ENCODE measurements at regions not wholly inside any gene's neighbourhood (a gene's known extent, or its start where the extent isn't known, plus 50 kb on each side); places are given as distances from the start of the nearest gene placed in this dataset.

DNA sequence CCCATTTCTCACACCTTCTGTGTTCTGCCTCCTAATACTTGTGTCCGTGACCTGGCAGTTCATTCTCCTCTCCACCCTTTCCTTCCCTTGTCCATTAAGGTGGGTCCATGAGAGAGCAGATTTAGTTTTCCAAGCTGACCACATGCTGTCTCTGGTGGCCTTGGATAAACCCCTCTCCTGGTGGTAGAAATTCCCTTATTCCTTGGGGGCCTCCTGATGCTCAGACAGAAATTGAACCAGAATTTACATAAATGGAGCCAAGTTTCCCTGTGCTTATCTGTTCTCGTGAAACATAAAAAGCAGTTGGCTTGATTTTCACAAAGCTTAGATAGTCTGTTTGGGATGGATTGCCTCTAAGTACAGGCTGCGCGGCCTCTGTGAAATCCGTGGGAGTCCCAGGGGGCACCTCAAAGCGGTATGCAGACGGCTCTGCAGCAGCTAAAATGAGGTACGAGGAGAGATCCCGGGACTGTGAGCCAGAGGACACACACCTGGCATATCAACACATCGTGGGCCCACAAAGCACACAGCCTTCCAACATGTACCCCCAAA lies 101.0 kb upstream of the NMNAT3 start:
- no peak for DNase-seq (ENCODE audit: low read depth in 2 of 2)

GRCh38 chr3:139774560-139775302 lies 97.0 kb upstream of the NMNAT3 start:
- no peak for DNase-seq (ENCODE audit: low read depth in 2 of 2)

DNA sequence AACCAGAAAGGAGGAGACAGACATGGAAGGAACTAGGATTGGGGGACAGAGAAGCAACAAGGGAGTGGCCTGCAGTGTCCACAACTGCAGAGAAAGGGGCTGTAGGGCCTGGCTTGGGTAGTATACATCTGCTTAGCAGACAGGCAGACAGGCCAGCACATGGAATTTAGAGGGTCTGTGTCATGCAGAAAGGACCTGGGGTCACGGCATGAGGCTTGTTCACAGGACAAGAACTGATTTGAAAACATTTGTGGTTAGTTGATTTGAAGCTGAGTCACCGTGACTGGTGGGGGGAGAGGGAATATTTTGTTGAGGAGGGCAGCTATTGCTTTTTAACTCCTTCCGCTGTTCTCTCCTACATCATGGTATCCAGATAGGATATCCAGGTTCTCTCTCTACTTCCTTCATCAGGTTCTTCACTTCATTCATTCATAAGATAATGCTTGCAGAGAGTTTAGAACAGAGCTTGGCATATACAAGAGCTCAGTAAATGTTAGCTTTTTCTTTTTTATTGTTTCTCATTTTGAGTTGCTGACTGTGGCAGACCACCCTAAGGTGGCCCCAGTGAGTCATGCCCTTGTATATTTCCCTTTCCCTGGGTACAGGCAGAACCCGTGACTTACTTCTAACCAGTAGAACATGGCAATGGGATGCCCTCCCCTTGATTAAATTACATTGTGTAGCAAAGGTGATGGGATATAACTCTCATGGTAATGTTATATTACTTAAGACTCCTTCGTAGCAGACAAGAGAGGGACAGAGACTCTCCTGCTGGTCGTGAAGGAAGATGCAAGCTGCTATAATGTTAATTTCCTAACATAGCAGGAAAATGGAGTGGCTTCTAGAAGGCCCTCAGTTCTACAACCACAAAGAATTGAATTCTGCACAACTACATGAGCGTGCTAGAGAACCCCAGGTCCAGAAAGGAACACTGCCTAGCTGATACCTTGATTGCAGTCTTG lies 95.0 kb upstream of the NMNAT3 start:
- peak in 1 of 2 experiments; percentile 20 for DNase-seq (ENCODE audit: low read depth in 2 of 2)

DNA sequence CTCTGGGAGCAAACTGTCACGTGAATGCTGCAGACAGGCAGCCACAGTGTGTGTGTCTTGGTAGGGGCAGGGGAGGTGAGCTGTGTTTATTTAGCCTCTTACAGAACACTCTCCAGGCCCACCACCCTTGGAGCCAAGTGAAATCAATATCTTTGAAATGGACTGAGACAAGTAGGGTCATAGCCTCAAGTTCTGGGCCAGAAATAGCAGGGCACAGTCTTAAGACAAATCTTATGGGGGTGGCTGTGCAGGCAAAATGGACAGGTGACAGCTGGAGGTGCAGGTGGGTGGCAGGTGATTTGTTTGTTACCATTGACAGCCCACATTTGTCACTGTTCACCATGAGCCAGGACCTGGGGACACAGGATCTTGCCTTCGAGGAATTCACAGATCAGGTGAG lies 93.6 kb upstream of the NMNAT3 start:
- no peak for DNase-seq (ENCODE audit: low read depth in 2 of 2)

DNA sequence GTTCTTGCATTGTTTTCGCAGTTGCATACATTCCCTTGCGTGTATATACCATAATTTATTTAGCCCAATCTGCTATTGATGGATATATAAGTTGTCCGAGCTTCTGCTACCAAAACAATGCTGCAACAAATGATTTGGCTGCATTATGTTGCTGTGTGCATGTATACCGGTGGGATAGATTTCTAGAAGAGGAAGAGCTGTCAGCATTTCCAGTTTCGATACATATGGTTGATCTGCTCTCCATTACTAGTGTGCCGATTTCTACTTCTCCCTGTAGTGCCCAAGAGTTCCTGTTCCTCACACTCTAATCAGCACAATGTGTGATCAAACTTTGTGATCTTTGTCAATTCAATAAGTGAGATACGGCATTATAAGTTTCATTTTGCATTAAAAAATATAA lies 92.8 kb upstream of the NMNAT3 start:
- no peak for DNase-seq (ENCODE audit: low read depth in 2 of 2)

DNA sequence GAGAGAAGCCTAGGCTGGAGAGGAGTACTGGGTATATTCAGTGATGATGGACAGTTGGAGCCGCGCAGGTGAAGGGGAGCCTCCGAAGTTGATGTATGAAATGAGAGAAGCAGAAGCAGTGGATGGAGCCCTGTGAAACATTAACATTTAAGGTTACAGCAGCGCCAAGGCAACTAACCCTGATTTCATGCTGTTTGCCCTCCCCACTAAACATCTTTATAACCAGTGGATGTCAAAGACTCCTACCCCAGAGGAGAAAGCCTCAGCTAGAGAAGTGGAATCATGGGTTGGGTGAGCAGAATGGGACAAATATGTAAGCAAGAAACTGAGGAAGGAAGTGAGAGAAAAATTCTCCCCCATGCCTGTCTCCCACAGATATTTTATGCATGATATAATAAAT lies 92.0 kb upstream of the NMNAT3 start:
- DNase-seq (ENCODE audit: low read depth in 2 of 2) = no peak

DNA sequence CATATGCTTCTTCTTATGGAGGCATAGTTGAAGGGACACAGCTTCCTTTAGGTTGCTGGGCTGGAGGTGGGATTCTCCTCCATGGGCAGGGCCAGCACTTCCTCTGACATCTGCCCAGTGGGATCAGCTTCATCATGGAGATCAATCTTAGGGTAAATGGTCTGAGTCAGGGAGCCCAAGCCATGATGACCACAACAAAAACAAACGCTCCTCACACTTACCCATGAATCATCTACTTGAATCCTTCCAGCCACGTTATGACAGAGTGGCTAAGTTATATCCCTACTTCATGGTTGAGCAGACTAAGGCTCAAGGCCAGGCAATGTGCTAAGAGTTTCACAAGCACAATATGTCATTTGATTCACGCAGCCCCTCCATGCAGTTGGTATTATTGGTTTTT lies 87.2 kb upstream of the NMNAT3 start:
- no peak for DNase-seq (ENCODE audit: low read depth in 2 of 2)

DNA sequence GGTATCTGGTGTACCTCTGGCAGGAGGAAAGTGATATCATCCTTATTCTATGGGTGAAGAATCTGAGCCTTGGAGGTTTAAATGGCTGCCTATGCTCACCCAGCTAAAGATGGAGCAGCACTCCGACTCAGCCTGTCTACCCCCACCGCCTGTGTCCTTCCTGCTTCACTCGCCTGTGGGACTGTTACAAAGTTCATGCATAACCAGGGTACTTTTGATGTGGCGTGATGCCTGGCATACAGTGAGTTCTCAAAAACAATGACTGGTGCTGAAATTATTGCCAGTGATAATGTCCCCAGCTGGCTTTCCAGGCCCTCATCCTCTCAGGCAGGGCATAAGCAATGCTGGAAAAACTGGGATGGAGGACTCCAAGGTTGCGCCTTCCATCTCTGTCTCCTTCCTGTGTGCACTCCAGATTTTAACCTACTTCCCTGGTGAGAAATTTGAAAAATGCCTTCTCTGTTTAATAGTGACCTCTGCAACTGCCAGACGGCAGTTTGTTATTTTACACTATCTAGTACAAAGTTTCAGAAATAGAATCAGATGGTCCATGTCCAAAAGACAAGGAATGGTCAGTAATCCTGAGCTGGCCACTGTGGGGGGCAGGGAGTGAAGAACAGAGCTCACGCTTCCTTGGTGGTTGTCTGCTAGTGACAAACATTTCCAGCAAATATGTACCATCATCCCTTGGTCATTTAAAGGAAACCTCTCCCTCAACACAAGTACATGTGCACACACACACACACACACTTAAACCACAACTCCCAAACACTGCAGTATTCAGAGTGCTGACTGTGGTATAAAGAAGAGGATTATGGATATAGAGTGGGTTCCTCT lies 86.5 kb upstream of the NMNAT3 start:
- no peak for DNase-seq (ENCODE audit: low read depth in 2 of 2)

GRCh38 chr3:139762302-139762701 lies 84.5 kb upstream of the NMNAT3 start:
- DNase-seq (ENCODE audit: low read depth in 2 of 2) = no peak

DNA sequence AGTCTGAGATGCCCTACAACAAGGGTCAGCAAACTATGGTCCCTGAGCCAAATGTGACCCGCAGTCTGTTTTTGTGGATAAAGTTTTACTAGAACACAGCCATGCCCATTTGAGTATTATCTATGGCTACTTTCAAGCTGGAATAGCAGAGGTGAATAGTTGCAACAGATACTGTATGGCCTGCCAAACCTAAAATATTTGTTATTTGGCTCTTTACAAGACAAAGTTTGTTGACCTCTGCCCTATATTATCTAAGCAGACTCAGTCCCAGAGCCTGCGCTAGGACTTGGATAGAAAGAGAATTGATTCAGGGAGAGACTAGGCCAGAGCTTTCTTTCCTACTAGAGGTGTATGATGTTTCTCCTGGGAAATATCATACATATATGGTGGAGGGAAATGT lies 81.7 kb upstream of the NMNAT3 start:
- no peak for DNase-seq (ENCODE audit: low read depth in 2 of 2)

GRCh38 chr3:139758654-139759291 lies 81.0 kb upstream of the NMNAT3 start:
- DNase-seq (ENCODE audit: low read depth in 2 of 2) = no peak

DNA sequence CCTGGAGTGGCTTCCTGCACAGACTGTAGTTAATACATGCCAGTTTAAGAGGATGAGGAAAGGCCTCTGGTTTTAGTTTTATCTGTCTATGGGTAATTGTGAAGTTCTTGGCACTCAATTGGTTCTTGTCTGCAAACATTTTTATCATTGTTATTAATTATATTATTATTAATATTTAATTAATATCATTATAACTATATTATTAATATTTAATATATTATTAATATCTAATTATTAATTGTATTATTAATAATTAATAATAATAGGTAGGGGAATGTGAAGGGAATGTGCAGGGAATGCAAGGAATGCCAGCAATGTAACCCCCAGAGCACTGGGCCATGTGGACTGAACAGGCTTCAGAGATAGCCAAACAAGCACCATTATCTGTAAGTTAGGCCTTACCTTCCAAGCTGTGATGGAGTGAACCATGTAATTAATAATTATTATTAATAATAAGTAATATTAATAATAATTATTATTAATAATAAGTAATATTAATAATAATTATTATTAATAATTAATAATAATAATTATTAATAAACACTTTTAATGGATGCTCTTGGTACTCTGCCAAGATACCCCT lies 79.8 kb upstream of the NMNAT3 start:
- no peak for DNase-seq (ENCODE audit: low read depth in 2 of 2)

DNA sequence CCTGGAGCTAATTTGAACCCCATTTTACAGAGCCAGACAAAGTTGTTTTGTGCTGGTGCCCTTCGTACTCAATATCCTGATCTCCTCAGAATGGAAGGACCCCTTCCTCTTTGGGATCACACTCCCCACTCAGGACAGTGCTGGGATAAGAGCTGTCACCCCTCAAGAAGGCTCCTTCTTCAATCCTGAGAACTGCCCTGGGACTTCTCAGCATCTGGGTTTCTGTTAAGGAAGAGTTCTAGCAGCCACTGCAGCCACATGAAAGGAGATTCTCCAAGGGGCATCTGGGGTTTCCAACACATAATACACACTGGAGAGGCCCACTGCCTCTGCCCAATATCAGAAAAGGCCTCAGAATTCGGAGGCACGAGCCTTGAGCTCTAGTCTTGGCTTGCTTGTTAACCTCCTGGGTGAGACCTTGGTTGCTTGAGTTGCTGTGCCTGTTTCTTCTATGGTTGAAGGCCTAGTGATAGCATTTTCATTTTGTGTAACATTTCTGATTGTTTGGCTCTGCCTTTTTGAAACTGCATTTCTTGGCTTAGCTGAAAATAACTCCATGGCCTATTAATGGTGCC lies 78.8 kb upstream of the NMNAT3 start:
- DNase-seq (ENCODE audit: low read depth in 2 of 2) = no peak

GRCh38 chr3:139755551-139755950 lies 77.8 kb upstream of the NMNAT3 start:
- no peak for DNase-seq (ENCODE audit: low read depth in 2 of 2)

DNA sequence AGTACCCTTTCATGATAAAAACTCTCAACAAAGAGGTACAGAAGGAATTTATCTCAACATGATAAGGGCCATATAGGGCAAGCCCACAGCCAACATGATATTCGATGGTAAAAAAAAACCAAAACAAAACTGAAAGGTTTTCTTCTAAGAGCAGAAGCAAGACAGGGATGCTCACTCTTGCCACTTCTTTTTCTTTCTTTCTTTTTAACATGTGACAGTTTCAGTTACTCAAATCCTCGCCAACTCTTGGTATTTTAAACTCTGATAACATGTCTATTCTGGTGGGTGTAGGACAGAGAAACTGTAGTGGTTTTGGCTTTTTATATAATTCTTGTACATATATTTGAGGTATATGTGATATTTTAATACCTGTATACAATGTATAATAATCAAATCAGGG lies 74.0 kb upstream of the NMNAT3 start:
- no peak for DNase-seq (ENCODE audit: low read depth in 2 of 2)

DNA sequence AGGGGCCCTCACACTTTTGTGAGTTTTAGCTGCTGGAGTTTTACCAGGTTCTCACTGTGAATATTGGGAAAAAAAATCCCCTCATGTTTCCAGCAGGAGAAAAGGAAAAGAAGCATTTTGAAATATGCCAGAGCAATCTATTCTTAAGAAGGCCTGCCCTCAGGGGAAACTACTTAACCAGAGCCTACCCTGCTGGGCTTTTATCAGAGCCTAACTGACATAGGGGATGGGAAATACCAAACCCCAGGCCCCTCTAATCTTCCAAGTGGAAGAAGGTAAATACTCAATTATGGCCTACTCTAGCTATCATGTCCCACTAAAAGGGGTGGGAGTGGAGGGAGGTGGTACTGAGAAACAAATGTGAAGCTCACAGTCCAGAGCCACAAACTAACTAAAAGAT lies 68.7 kb upstream of the NMNAT3 start:
- DNase-seq (ENCODE audit: low read depth in 2 of 2) = no peak

- DNase-seq (ENCODE audit: low read depth in 2 of 2) = no peak
These were observed 68.1 kb upstream of the NMNAT3 start for GRCh38 chr3:139745831-139746230.

GRCh38 chr3:139738697-139739096 lies 60.9 kb upstream of the NMNAT3 start:
- no peak for DNase-seq (ENCODE audit: low read depth in 2 of 2)

DNA sequence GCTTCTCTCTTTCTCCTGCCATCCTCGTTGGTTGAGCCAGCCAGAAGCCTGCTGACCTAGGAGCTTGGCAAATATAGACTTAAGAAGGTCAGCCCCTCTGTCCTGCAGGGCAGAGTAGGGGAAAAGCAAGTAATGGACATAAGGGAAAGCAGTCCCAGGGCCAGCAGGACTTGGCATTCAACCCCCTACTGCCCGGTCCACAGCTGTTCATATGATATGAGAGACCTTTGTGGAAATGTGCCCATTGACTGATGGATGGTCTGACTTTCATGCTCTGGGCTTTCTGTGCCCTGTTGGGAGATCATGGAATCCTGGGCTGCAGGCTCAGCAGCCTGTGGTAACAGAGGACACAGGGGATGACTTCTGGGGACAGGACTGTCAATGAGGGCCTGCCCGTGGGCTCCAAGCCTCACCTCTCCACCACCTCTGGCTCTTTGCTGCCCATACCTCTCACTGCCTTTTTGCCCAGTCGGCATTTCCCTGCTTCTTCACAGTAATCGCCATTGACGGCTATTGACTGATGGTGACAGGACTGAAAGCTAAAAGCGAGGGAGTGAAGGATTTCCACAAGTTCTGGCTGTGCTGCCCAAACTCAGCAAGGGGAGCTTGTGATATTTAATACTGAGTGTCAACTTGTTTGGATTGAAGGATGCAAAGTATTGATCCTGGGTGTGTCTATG lies 60.0 kb upstream of the NMNAT3 start:
- DNase-seq (ENCODE audit: low read depth in 2 of 2) = no peak

DNA sequence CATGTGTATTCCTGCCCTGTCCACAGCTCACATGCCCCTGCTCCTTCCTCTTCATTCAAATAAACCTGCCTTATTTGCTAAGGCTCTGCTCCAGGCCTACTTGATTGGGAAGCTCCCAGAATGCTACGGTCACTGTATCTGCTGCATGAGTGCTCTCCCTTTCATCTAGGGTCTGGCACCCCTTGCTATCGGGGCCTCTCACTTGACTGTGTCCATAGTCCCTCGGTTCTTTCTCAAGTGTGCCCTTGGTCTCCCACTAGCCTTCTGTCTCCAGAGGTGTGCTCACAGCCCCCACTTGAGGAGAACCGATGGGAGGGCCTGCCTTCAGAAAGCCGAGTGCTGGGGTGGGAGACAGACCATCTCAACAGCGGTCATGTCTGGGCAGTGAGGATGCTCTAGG lies 57.4 kb upstream of the NMNAT3 start:
- DNase-seq (ENCODE audit: low read depth in 2 of 2) = no peak

Data from fibroblast of skin of left biceps (primary cell).